ENCODE measurements at regions not wholly inside any gene's neighbourhood (a gene's known extent, or its start where the extent isn't known, plus 50 kb on each side); places are given as distances from the start of the nearest gene placed in this dataset.

DNA sequence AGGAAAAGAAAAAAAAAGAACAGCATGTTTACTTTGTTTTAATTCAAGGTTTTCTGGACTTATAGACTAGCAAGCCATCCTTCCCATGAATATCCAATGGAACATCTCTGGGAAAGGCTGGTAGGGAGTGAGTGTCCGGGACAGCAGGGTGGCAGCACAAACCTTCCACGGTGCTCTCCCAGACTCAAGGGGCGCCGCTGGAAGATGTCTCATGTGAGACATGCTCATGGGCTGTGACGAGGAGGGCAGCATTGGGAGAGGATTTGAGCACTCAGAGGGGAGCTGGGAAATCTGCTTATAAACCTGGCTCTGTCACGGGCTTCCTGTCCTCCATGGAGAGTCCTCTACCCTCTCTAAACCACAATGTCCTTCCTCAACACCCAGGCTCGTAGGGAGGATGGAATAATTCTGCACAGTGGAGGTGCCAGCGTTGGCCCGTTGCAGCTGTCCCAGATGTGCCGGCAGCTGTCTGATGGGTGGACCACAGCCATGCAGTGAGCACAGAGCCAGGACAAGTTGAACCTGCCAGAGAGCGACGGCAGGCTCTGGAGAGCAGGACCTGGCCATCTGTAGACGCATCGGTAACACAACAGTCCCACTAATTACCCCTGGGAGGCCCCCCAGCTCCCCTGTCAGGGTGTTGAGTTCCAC is 100.1 kb upstream of the IGSF21 start:
- TF ChIP-seq, protein P1, sequence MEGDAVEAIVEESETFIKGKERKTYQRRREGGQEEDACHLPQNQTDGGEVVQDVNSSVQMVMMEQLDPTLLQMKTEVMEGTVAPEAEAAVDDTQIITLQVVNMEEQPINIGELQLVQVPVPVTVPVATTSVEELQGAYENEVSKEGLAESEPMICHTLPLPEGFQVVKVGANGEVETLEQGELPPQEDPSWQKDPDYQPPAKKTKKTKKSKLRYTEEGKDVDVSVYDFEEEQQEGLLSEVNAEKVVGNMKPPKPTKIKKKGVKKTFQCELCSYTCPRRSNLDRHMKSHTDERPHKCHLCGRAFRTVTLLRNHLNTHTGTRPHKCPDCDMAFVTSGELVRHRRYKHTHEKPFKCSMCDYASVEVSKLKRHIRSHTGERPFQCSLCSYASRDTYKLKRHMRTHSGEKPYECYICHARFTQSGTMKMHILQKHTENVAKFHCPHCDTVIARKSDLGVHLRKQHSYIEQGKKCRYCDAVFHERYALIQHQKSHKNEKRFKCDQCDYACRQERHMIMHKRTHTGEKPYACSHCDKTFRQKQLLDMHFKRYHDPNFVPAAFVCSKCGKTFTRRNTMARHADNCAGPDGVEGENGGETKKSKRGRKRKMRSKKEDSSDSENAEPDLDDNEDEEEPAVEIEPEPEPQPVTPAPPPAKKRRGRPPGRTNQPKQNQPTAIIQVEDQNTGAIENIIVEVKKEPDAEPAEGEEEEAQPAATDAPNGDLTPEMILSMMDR (IDR thresholded peaks at IDR 0.05 in 8 of 11, conservative IDR thresholded peaks at IDR 0.05 in 3 of 11): no peak
- TF ChIP-seq POLR2A (IDR thresholded peaks at IDR 0.05) (no peak), POLR2AphosphoS5 (IDR thresholded peaks at IDR 0.05) (no peak)

Measured in spleen (tissue), 7 donors.